OCI-LY3 (cell line): ENCODE measurements at regions not wholly inside any gene's neighbourhood (a gene's known extent, or its start where the extent isn't known, plus 50 kb on each side); places are given as distances from the start of the nearest gene placed in this dataset.

Experiments used
- EZH2phosphoT487 ChIP-seq: fragments of 200-600 bp; shearing (Covaris generic); IDR thresholded peaks from 2 replicates; pipeline ENCODE4 v1.6.1; 2018; ENCODE audit warnings: antibody characterized with exemption, mixed run types, low read depth
- TF ChIP-seq, protein P1 (sequence below): fragments of 200-600, 300-600 bp; sonication (generic); IDR thresholded peaks from 2 replicates; pipeline ENCODE4 v1.5.1; 2014; ENCODE audit warnings: antibody characterized with exemption, low read length, low read depth

DNA sequence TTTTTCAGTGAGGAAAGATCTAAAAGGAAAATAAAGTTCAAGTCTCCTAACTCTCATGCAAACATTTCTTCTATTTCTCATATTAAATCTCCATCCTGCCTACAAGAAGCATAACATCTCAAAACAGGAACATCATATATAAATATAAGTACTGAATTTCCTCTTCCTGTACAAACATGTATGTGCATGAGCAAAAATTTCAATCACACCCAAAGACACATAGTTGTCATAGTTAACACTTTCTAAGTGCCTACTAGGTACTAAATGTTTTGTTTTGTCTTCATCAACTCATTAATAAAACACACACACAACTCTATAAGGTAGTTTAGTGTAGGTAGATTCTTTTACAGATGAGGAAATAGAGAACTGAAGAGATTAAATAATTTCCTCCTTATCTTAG, 237.1 kb upstream of the ADGRL2 start:
- TF ChIP-seq EZH2phosphoT487, result no peak
- TF ChIP-seq, protein P1, sequence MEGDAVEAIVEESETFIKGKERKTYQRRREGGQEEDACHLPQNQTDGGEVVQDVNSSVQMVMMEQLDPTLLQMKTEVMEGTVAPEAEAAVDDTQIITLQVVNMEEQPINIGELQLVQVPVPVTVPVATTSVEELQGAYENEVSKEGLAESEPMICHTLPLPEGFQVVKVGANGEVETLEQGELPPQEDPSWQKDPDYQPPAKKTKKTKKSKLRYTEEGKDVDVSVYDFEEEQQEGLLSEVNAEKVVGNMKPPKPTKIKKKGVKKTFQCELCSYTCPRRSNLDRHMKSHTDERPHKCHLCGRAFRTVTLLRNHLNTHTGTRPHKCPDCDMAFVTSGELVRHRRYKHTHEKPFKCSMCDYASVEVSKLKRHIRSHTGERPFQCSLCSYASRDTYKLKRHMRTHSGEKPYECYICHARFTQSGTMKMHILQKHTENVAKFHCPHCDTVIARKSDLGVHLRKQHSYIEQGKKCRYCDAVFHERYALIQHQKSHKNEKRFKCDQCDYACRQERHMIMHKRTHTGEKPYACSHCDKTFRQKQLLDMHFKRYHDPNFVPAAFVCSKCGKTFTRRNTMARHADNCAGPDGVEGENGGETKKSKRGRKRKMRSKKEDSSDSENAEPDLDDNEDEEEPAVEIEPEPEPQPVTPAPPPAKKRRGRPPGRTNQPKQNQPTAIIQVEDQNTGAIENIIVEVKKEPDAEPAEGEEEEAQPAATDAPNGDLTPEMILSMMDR, result no peak
